ENCODE measurements at regions not wholly inside any gene's neighbourhood (a gene's known extent, or its start where the extent isn't known, plus 50 kb on each side); places are given as distances from the start of the nearest gene placed in this dataset.

DNA sequence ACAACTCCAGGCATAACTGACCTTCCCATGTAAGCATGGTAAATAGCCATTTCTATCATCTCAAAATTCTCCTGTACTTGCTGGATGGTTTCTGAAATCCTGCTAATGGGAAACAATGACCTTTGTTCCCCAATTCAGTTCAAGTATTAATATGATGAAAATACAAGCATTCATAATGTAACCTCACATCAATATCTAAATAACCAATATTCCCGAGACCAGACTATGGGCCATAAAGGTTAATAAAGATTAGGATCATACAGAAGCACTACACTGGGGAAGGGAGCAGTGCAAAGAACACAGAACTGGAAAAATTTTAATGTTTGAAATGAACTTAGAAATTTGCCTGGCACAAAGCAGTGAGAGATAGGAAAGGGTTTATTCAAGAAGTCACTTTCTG, 151.3 kb upstream of the SETMAR start:
- TF ChIP-seq, protein P1, sequence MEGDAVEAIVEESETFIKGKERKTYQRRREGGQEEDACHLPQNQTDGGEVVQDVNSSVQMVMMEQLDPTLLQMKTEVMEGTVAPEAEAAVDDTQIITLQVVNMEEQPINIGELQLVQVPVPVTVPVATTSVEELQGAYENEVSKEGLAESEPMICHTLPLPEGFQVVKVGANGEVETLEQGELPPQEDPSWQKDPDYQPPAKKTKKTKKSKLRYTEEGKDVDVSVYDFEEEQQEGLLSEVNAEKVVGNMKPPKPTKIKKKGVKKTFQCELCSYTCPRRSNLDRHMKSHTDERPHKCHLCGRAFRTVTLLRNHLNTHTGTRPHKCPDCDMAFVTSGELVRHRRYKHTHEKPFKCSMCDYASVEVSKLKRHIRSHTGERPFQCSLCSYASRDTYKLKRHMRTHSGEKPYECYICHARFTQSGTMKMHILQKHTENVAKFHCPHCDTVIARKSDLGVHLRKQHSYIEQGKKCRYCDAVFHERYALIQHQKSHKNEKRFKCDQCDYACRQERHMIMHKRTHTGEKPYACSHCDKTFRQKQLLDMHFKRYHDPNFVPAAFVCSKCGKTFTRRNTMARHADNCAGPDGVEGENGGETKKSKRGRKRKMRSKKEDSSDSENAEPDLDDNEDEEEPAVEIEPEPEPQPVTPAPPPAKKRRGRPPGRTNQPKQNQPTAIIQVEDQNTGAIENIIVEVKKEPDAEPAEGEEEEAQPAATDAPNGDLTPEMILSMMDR (IDR thresholded peaks at IDR 0.05; ENCODE audit: poor library complexity, severe bottlenecking), result no peak
- no peaks in the 10 kb centered on the region for H3K27me3 ChIP-seq (ENCODE audit: insufficient read depth, poor library complexity, severe bottlenecking)
- no peaks in the 10 kb centered on the region for H3K9me3 ChIP-seq (ENCODE audit: severe bottlenecking)
- no peaks in the 10 kb centered on the region for H3K36me3 ChIP-seq (ENCODE audit: low read depth)
- ATAC-seq (ENCODE audit: low read depth), result no peak
- no peak for DNase-seq (ENCODE audit: low spot score)
- no peaks in the 10 kb centered on the region for H3K4me1 ChIP-seq (ENCODE audit: insufficient read depth, poor library complexity, severe bottlenecking)
- H3K27ac ChIP-seq (ENCODE audit: poor library complexity, severe bottlenecking), result no peak overlapping the region
- no peak overlapping the region for H3K4me3 ChIP-seq (ENCODE audit: severe bottlenecking)

DNA sequence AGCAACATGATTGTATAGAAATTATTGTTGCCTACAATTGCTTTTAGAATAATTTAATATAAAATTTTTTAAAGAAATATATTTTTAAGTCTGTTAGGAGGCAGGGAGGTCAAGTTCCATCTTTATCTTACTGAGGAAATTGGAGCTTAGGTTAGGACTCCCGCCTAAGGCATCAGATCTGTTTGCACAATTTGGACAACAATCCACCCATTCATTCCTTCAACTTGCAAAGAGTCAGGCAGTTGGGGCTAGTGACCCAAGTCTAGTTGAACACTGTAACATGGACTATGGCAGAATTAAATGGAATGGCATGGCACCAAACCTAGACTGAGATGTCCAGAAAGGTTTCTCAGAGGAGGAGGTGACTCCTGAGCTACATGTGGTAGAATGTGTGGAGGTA, 149.4 kb upstream of the SETMAR start:
- DNase-seq (ENCODE audit: low spot score), result no peak
- TF ChIP-seq, protein P1 (IDR thresholded peaks at IDR 0.05; ENCODE audit: poor library complexity, severe bottlenecking), result no peak
- H3K4me3 ChIP-seq (ENCODE audit: severe bottlenecking), result no peak overlapping the region
- H3K36me3 ChIP-seq (ENCODE audit: low read depth), result no peaks in the 10 kb centered on the region
- no peaks in the 10 kb centered on the region for H3K27me3 ChIP-seq (ENCODE audit: insufficient read depth, poor library complexity, severe bottlenecking)
- H3K4me1 ChIP-seq (ENCODE audit: insufficient read depth, poor library complexity, severe bottlenecking), result no peaks in the 10 kb centered on the region
- H3K9me3 ChIP-seq (ENCODE audit: severe bottlenecking), result no peaks in the 10 kb centered on the region
- H3K27ac ChIP-seq (ENCODE audit: poor library complexity, severe bottlenecking), result no peak overlapping the region
- no peak for ATAC-seq (ENCODE audit: low read depth)

DNA sequence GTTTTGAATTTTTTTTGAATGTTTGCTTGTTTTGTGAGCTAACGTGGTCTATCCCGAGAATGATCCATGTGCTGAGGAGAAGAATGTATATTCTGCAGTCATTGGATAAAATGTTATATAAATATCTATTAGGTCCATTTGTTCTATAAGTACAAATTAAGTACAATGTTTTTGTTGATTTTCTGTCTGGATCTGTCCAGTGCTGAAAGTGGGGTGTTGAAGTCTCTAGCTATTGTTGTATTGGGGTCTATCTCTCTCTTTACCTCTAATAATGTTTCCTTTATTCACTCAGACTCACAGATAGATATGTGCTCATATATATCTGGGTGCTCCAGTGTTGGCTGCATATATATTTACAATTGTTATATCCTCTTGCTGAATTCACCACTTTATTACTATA, 144.8 kb upstream of the SETMAR start:
- TF ChIP-seq, protein P1 (IDR thresholded peaks at IDR 0.05; ENCODE audit: poor library complexity, severe bottlenecking), result no peak
- H3K27me3 ChIP-seq (ENCODE audit: insufficient read depth, poor library complexity, severe bottlenecking), result no peaks in the 10 kb centered on the region
- H3K27ac ChIP-seq (ENCODE audit: poor library complexity, severe bottlenecking), result no peak overlapping the region
- H3K4me1 ChIP-seq (ENCODE audit: insufficient read depth, poor library complexity, severe bottlenecking), result no peaks in the 10 kb centered on the region
- no peak overlapping the region for H3K4me3 ChIP-seq (ENCODE audit: severe bottlenecking)
- DNase-seq (ENCODE audit: low spot score) (no peak), ATAC-seq (ENCODE audit: low read depth) (no peak)
- H3K36me3 ChIP-seq (ENCODE audit: low read depth), result no peaks in the 10 kb centered on the region
- H3K9me3 ChIP-seq (ENCODE audit: severe bottlenecking), result no peaks in the 10 kb centered on the region

DNA sequence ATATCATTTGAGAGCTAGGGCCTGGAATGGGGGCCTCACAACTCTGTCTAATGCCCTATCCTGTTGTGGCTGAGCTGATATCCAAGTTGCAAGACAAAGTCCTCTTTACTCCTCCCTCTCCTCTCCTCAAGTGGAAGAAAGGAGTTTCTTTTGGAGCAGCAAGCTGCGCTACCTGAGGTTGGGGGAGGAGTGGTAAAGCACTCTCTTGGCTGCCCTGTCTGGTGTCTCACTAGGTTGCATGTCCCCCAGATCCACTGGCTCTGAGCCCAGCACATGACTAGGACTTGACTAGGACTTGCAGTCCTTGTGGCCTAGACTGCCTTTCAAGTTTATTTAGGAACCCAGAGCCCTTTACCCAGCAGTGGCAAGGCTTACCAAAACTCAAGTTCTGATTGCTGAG, 141.1 kb upstream of the SETMAR start:
- H3K36me3 ChIP-seq (ENCODE audit: low read depth), result no peaks in the 10 kb centered on the region
- H3K9me3 ChIP-seq (ENCODE audit: severe bottlenecking), result no peaks in the 10 kb centered on the region
- H3K4me3 ChIP-seq (ENCODE audit: severe bottlenecking), result no peak overlapping the region
- TF ChIP-seq, protein P1 (IDR thresholded peaks at IDR 0.05; ENCODE audit: poor library complexity, severe bottlenecking), result no peak
- DNase-seq (ENCODE audit: low spot score) (no peak), ATAC-seq (ENCODE audit: low read depth) (no peak)
- no peaks in the 10 kb centered on the region for H3K4me1 ChIP-seq (ENCODE audit: insufficient read depth, poor library complexity, severe bottlenecking)
- no peak overlapping the region for H3K27ac ChIP-seq (ENCODE audit: poor library complexity, severe bottlenecking)
- H3K27me3 ChIP-seq (ENCODE audit: insufficient read depth, poor library complexity, severe bottlenecking), result no peaks in the 10 kb centered on the region

DNA sequence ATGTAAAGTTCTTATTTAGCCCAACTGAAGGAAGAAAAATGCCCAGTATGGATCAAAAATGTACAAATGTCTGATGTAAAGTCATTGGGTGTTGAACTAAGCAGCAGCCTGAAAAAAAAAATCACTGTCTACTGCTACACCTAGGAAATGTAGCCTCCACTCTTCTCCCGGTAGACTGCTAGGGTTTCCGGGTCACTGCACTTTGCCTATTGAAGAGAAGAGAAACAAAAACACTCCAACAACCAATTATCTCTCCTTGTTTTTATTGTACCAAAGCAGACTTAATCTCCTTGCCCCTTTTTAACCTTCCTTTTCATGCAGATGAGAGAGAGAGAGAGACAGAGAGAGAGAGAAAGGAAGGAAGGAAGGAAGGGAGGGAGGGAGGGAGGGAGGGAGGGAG, 140.2 kb upstream of the SETMAR start:
- H3K27ac ChIP-seq (ENCODE audit: poor library complexity, severe bottlenecking), result no peak overlapping the region
- no peaks in the 10 kb centered on the region for H3K9me3 ChIP-seq (ENCODE audit: severe bottlenecking)
- no peaks in the 10 kb centered on the region for H3K27me3 ChIP-seq (ENCODE audit: insufficient read depth, poor library complexity, severe bottlenecking)
- no peaks in the 10 kb centered on the region for H3K36me3 ChIP-seq (ENCODE audit: low read depth)
- no peak for DNase-seq (ENCODE audit: low spot score)
- H3K4me1 ChIP-seq (ENCODE audit: insufficient read depth, poor library complexity, severe bottlenecking), result no peaks in the 10 kb centered on the region
- no peak for ATAC-seq (ENCODE audit: low read depth)
- no peak overlapping the region for H3K4me3 ChIP-seq (ENCODE audit: severe bottlenecking)
- TF ChIP-seq, protein P1 (IDR thresholded peaks at IDR 0.05; ENCODE audit: poor library complexity, severe bottlenecking), result no peak

Data from RWPE2 (cell line).